ENCODE measurements at regions not wholly inside any gene's neighbourhood (a gene's known extent, or its start where the extent isn't known, plus 50 kb on each side); places are given as distances from the start of the nearest gene placed in this dataset.
"Not testable (repeated sequence)": the region's sequence is repeated elsewhere in the genome, so short reads cannot be mapped to it uniquely, and the experiment has no call there.

DNA sequence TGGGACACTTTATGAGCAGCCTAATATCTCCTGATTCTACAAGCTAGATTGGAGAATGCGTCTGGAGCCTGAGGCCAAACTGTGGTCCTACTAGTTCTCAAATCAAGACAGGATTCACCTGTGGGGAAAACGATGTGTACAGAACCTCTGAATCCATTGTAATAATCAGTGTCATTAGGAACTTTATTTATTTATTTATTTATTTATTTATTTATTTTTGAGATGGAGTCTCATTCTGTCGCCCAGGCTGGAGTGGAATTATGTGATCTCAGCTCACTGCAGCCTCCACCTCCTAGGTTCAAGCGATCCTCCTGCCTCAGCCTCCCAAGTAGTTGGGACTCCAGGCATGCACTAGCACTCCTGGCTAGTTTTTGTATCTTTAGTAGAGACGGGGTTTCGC lies 52.6 kb upstream of the KIF26B start:
- DNase-seq (ENCODE audit: low spot score), result not testable (repeated sequence)

DNA sequence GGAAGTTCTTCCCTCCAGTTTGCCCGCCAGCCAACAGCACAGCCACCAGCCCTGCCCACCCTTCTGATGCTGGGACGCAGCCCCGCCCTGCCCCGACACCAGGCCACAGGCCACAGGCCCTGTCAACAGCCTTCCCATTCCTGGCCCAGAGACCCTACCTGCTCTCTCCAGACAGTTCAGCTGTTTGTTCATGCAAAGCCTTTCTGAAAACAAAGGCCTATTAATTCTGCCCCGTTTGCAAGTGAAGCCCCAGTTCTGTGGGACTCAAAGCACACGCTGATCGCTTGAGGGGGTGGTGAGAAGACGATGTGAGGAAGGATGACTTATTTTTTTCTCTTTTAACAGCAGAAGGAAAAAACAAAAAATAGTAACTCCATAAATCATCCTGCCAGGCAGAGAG lies 55.4 kb upstream of the KIF26B start:
- no peak for DNase-seq (ENCODE audit: low spot score)

DNA sequence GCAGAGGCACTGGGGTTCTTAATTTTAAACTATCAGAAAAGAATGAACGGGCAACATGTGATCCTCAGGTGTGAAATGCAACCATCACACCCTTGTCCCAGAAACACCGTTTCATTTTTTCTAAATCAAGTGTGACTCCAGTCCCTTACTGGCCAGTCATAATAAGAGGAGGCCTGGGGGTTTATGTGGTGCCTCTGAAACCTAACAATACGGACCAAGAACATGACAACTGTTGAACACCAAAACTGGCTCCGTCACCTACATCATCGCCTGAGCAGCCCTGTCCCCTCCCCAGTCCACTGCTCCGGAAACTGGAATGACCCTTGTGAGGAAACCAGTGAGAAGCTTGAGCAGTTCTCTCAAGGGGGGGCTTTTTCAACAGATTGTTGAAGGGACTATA lies 55.9 kb upstream of the KIF26B start:
- DNase-seq (ENCODE audit: low spot score), result no peak

DNA sequence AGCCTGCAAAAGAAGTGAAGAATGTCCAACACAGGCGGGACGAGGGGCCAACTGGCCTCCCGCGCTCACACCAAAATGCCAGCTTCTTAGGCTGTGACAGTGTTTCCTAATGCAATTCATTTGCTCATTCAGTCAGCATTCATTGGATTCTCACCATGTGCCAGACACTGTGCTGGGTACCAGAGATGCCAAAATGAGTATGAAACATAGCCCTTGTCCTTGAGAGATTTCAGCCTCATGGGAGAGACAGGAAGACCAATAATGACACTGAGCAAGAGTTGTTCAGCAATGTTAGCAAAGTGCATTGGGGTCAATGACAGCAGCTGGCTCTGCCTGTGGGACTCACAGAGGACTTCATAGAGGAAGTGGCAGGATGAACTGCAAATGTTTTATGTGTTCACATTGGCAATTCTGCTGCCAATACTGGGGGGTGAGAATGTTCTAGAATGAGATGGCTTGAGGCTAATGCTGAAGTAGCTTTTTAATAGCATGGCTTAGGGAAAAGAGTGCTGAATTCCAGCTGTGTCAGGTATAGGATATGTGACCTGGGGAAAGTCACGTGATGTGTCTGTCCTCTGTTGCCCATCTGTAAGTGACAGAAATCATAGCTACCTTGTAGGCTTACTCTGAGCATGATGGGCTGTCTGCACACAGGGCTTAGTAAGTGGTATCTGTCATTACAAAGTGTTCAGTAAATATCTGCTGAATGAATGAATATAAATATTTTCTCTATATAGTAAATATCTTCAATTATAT lies 58.3 kb upstream of the KIF26B start:
- DNase-seq (ENCODE audit: low spot score), result no peak

DNA sequence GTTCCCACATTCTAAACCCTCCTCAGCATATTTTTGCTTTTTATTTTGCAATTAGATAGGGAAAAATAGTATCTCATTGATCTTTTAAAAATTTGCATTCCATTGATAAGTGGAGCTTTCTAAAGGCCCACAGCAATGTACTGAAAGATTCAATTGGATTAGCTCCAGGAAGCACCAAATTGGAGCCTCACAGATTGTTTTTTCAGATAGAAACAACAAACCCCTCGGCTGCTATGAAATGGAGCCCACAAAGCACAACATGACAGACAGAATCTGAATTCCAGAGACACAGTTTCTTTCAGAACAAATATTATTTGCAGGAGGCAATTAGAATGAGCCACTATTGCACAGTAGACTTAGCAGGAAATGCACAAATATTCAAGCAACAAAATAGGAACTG lies 58.9 kb upstream of the KIF26B start:
- no peak for DNase-seq (ENCODE audit: low spot score)

DNA sequence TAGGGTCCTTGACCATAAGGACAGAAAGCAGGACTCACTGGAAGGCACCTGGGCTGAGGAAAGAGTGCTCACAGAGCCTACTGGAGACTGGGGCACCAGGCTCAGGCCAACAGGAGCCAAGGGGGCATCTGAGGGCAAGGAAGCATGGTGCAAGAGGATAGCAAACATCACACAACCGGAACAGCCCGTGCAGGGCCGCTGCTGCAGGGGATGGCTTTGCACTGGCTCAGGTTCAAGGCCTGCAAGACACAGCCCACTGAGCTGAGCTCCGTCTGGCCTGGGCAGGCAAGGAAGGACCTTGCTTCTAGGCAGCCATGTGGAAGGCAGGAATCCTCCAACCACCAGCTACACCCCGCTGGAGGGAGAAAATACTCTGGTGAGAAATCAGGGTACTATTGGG lies 59.8 kb upstream of the KIF26B start:
- no peak for DNase-seq (ENCODE audit: low spot score)

DNA sequence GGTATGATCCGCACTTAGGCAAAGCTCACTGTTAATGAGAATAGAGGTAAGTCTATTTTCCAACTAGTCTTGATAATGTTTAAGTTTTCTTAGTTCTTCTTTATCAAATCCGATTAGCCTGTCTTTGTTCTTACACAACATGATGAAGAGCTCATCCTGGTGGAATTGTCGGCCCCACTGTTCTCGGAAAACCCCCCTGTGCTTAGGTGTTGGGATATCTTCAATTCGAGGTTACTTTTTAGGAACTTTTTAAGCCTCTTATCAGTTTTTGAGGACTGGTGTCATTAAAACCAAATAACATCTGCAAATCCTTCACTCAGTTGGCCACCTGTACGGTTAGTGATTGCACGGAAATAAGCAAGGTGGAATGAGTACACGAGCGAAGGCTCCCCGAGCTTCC lies 60.7 kb upstream of the KIF26B start:
- DNase-seq (ENCODE audit: low spot score), result no peak

DNA sequence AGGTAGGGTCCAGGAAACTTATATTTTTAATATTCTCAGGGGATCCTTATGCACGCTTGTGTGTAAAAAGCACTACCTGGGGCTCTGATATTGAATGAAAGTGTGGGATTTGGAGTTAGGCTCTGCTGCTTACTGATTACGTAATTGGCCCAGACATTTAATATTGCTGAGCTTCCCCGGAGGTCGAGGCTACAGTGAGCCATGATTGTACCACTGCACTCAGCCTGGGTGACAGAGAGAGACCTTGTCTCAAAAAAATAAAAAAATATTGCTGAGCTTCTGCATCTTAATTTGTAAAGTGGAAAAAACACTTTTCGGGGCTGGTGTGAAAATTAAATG lies 62.2 kb upstream of the KIF26B start:
- DNase-seq (ENCODE audit: low spot score), result no peak

DNA sequence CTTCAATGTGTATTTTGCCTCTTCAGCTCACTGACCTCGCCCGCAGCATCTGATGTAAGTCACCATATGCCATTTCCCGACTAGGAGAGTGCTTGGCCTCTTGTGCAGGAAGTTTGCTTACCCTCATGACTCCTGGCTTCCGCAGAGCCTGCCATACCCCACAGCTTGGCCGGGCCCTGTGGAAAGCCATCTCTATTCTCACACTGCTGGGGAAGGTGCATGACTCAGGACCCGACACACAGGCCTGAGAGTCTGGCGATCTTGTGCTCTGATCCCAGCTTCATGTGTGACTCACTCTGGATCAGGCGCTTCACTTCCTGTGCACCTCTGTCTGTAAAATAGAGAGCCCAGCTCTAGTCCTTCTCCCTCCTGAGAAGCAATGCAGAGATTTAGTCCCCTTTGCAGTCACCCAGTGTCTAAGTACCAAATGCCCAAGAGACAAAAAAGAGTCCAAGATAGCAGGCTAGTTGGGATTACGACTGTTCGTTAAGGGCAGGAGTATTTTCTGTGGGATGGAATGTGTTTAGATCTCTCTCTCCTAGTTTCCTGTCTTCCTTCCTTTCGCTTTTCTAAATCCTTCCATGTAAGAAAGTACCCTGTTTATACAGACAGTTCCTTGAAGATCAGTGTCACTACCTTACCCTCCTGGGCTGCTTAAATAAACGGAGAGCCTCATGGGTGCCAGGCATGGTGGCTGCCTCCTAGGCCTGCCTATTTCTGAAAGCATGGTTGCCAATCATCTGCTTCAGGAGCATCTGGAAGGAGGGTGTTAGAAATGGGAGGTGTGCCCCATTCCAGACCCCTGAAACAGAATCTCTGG lies 62.8 kb upstream of the KIF26B start:
- DNase-seq (ENCODE audit: low spot score), result no peak

DNA sequence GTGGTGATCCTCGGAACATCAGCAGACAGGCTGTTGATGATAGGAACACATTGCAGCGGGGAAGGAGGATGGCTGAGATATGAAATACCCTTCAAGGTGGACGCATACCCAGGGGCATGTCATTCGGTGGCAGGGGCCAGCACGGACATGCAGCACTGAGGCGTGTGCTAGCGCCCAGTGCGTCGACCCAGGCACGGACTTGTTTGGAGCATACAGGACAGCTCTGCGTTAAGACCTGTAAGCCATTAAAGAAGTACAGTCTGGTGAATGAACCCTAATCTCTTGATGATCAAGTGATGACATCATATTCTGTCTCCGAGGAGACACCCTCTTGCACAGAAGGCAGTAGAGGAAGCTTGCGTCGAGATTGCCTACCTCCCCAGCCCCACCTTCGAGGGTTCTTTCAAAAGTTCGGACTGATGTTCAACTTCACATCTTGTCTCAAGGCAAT lies 63.6 kb upstream of the KIF26B start:
- DNase-seq (ENCODE audit: low spot score), result no peak

DNA sequence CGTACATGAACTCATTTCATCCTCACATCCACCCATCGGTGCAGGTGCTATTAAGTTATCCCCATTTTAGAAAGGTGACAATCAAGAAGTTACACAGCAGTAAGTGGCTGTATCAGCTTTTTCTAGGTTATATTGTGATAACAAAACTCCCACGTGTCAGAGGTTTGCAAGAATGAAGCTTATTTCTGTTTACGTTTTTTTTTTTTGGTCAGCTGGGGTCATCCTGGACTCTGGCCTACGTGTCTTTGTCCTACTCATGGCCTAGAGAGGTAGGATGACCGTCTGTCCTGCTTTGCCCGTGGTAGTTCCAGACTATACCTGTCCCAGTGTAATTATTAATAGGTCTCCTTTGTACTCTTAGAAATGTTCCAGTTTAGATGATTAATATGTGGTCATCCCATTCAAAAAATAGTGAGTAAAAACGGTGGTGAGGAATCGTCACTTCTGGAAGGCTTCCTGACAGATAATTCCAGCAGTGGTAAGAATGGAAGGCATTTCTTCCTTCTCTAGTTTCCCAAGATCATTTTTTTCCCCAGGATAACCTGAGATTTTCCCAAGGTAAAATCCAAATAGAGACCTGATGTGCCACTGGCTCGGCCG lies 64.2 kb upstream of the KIF26B start:
- no peak for DNase-seq (ENCODE audit: low spot score)

DNA sequence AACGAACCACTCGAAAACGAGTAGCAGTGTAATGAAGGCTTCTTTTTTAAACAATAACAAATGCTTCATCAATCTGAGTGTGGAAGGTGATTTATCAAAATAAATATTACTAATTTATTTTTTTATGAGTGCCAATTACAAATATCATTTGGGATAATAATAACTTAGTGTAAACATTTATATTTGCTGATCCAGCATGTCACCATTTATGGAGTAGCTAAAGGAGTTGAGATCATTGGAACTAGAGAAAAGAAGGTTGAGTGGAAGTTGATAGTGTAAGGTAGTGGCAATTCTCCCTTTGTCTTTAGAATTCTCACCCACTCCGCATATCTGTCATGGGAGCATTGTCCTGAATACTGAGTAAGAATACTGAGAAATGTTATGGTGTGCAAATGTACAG lies 67.1 kb upstream of the KIF26B start:
- no peak for DNase-seq (ENCODE audit: low spot score)

DNA sequence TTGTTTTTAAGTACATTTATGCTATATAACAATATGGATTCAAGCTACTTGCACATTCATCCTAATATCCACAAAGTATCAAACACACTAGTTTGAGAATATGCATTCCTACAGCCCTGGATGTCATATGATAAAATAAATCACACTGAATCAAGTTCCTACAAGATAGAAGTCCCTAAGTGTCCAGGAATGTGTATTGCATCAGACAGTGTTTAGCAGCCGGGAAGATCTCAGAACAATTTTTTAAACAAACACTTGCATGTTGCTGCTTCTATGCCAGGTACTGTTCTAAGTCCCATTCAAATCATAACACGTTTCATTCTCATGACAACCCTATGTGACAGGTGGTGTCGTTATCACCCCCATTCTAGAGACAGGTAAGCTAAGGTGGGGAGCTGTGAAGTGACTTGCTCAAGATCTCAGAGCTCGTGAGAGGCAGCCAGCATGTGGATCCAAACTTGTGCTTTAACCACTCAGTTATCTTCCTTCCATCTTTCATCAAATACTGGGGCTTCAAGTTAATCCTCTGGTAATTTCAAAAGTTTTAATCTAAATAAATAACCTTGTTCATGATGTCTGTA lies 68.3 kb upstream of the KIF26B start:
- no peak for DNase-seq (ENCODE audit: low spot score)

DNA sequence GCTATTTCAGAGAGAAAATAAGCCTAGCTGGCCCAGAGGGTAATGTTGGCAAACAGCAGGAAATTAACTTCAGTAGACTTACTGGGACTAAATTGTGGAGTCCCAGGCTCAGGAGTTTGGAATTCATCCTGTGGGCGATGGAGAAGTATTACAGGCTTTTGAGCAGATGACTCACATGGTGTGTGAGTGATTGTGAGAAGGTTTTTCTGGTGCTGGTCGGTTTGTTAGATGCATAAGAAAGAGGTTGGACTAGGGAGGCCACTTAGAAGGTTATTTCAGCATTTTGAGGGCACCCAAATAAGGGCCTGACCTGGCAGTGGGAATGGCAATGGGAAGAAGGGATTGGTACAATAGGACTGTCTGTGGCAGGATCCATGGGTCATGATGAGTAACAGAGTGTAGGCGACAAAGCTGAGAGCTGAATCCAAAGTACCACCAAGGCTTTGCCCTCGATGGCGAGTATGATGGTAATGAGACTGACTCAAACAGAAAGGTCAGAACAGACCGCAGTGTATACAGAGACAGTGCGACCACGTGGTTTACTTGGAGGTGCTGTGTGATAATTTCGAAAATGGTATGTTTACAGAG lies 69.2 kb upstream of the KIF26B start:
- no peak for DNase-seq (ENCODE audit: low spot score)

DNA sequence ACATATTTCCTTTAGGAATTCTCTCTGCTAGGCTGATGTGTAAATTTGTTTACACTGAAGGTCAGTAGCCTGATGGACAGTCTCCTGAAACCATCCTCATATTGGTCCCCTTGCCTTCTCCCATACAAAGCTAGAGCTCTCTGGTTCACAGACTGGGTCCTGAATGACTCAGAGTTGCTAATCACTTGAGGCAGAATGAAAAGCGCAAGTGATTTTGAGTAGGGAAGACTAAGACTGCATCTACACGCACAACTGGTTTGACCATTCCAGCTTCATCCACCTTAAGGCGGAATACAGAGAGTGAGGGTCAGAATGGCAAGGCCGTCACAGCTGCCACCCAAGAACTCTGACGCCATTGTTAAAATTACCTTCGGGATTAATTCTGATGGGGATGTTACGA lies 70.2 kb upstream of the KIF26B start:
- no peak for DNase-seq (ENCODE audit: low spot score)

DNA sequence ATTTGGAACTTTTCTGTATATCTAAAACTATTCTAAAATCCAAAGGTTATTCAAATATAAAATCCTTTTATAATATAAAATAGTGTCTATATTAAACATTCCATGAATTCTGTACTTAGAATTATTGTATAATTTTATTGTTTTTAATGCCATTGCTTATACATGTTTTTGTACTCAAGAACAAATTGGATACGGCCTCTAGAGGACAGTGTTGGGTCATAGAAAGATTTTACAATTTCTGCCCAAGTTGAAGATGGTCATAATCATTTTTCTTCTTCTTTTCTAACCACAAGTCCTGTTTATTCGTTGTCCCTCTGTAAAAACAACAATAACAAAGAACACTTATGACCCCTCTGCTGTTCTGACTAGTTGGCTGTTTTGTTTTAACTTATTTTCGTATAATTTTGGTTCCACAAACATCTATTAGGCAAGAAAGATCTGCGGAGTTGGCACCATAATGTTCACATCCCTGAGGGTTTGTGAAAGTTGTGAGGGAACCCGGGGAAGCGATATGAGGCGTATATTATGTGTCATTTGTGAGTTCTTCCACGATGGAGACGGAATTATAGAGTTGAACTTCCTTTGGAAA lies 75.7 kb upstream of the KIF26B start:
- no peak for DNase-seq (ENCODE audit: low spot score)

DNA sequence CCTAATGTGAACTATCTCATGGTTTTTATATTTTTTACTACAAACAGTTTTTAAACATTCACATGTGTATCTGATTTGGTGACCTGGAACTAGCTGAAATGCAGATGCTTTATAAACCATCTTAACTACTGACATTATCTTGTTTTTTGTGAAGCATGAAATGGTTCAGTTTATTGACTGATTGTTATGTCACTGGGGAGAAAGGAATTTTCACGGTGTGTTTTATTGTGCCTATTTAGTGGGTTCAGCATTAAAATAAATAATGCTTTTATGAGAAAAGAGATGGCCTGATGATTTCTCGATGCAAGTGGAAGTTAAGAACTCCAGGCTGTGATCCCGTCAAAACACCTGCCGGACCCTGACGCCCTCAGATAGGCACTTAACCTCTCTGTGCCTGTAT lies 79.9 kb upstream of the KIF26B start:
- no peak for DNase-seq (ENCODE audit: low spot score)

DNA sequence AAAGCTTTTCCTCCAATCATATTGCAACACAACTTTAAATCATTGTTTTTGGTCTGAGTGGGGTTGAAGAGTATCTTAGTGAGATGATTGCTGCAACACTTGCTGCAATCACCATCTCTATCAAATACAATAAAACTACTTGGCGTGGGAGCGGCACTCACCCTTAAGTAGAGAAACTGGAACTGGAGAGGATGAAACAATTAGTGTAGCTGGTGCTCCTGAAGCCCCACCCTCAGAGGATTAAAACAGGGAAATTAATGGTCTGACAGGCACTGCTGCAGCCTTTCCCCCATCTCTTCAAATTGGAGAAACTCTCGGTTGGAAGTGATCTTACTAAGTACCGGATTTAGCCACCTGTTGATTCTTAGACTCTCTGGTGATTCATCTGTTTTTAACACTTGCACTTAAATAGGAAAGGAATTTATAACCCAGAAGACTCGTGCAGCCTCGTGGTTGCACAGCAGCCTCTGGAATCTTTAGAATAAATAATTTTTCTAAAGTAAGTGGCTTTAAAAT lies 80.5 kb upstream of the KIF26B start:
- no peak for DNase-seq (ENCODE audit: low spot score)

DNA sequence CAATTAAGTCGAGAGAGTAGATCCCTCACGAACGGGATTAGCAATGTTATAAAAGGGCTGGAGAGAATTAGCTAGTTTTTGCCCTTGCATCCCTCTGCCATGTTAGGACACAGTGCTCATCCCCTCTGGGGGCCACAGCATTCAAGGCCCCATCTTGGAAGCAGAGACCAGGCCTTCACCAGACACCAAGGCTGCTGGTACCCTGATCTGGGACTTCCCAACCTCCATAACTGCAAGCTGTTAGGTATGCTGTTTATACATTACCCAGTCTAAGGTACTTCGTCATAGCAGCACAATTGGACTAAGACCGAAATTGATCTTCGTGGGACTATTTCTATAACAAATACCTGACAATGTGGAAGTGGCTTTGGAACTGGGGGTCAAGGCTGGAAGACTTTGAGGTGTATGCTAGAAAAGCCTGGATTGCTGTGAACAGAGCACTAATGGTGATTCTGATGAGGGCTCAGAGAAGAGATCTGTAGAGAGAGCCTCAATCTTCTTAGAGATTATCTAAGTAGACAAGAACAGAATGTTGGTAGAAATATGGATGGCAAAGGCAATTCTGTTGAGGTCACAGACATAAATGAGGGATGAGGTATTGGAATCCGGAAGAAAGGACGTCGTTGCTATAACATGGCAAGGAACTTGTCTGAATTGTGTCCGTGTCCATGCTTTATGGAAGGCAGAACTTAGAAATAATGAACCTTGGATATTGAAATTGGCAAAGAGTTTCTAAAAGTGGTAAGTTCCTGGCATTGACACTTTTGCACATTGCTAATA lies 83.8 kb upstream of the KIF26B start:
- DNase-seq (ENCODE audit: low spot score), result no peak

DNA sequence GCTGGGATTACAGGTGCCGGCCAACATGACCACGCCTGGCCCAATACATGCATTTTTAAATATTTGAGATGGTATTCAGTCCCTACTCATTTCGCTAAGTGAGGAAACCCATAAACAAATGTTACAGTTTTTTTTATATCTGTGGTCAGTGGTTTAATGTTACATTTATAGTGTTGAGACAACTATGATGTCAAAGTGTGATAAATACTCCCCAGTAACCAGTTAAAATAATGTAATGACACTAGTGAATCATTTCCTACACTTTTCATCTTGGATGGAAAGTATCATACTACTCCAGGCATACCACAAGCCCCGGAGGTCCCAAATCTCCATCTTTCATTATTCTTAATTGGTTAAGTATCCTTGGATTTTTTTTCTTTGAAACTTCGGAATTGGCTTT lies 87.5 kb upstream of the KIF26B start:
- DNase-seq (ENCODE audit: low spot score), result no peak
